Astrocyte (in vitro differentiated cells and primary cell): ENCODE measurements at regions not wholly inside any gene's neighbourhood (a gene's known extent, or its start where the extent isn't known, plus 50 kb on each side); places are given as distances from the start of the nearest gene placed in this dataset.
"Not testable (repeated sequence)": the region's sequence is repeated elsewhere in the genome, so short reads cannot be mapped to it uniquely, and the experiment has no call there.

ENCODE experiments used
- DNase-seq: peaks from one replicate; pipeline ENCODE4 v3.0.0-alpha.2; 2010; ENCODE audit warnings: low read depth
- FAIRE-seq: peaks from 2 replicates; lab custom pipeline; 2011; peaks lifted over from hg19 to GRCh38; lab: Jason Lieb, UNC
- H2AFZ ChIP-seq: 2 replicates; pipeline ENCODE4 v1.6.0; 2012; ENCODE audit warnings: low read depth, low read length, inconsistent platforms
- H3K27ac ChIP-seq: 2 replicates; pipeline ENCODE4 v1.5.1; 2011; ENCODE audit warnings: low read depth, low read length, inconsistent platforms
- H3K27me3 ChIP-seq: 2 replicates; pipeline ENCODE4 v1.6.0; 2011; ENCODE audit warnings: low read length, inconsistent platforms; ENCODE audit not compliant: insufficient read depth
- H3K36me3 ChIP-seq: 2 replicates; pipeline ENCODE4 v1.5.1; 2011; ENCODE audit warnings: low read length, inconsistent platforms; ENCODE audit not compliant: insufficient read depth
- H3K4me1 ChIP-seq: 2 replicates; pipeline ENCODE4 v1.5.1; 2011; ENCODE audit warnings: low read length, inconsistent platforms; ENCODE audit not compliant: insufficient read depth
- H3K4me2 ChIP-seq: 2 replicates; pipeline ENCODE4 v1.6.0; 2012; ENCODE audit warnings: low read length, inconsistent platforms
- H3K4me3 ChIP-seq: 2 replicates; pipeline ENCODE4 v1.5.1; 2011; ENCODE audit warnings: low read depth, mild to moderate bottlenecking, low read length, inconsistent platforms; ENCODE audit not compliant: insufficient read depth
- H3K79me2 ChIP-seq: 2 replicates; pipeline ENCODE4 v1.6.0; 2012; ENCODE audit warnings: mild to moderate bottlenecking, low read length, inconsistent platforms; ENCODE audit not compliant: insufficient read depth
- H3K9ac ChIP-seq: 2 replicates; pipeline ENCODE4 v1.6.0; 2012; ENCODE audit warnings: mild to moderate bottlenecking, low read length, inconsistent platforms
- H3K9me3 ChIP-seq: 2 replicates; pipeline ENCODE4 v1.5.1; 2012; ENCODE audit warnings: low read depth, mild to moderate bottlenecking, low read length, inconsistent platforms; ENCODE audit not compliant: insufficient read depth
- H4K20me1 ChIP-seq: 2 replicates; pipeline ENCODE4 v1.6.0; 2012; ENCODE audit warnings: low read length, inconsistent platforms; ENCODE audit not compliant: insufficient read depth
- H3K27ac Mint-ChIP-seq: one replicate; pipeline ENCODE4 v1.8.0; 2021; ENCODE audit warnings: mild to moderate bottlenecking, mixed read lengths; ENCODE audit not compliant: unreplicated experiment
- H3K27me3 Mint-ChIP-seq: one replicate; pipeline ENCODE4 v1.8.0; 2021; ENCODE audit warnings: low read depth, mixed read lengths; ENCODE audit not compliant: unreplicated experiment
- H3K36me3 Mint-ChIP-seq: one replicate; pipeline ENCODE4 v1.8.0; 2021; ENCODE audit warnings: low read depth, mixed read lengths; ENCODE audit not compliant: unreplicated experiment
- H3K4me1 Mint-ChIP-seq: one replicate; pipeline ENCODE4 v1.8.0; 2021; ENCODE audit warnings: low read depth, mixed read lengths; ENCODE audit not compliant: unreplicated experiment
- H3K4me3 Mint-ChIP-seq: one replicate; pipeline ENCODE4 v1.8.0; 2021; ENCODE audit warnings: mild to moderate bottlenecking, moderate library complexity, mixed read lengths; ENCODE audit not compliant: unreplicated experiment
- H3K9me3 Mint-ChIP-seq: one replicate; pipeline ENCODE4 v1.8.0; 2021; ENCODE audit warnings: mild to moderate bottlenecking, mixed read lengths; ENCODE audit not compliant: unreplicated experiment
- CTCF ChIP-seq: IDR thresholded peaks from 2 replicates; pipeline ENCODE4 v1.5.1; 2011; ENCODE audit warnings: low read depth, mild to moderate bottlenecking, inconsistent platforms, low read length, moderate library complexity; ENCODE audit not compliant: insufficient read depth
- EZH2 ChIP-seq: IDR thresholded peaks from 2 replicates; pipeline ENCODE4 v1.6.1; 2012; ENCODE audit warnings: mild to moderate bottlenecking, low read length, inconsistent platforms; ENCODE audit not compliant: insufficient read depth

- Mint-ChIP-seq H3K27ac (no peak overlapping the region), H3K4me1 (peaks cover 15% of the 10 kb centered on the region), H3K9me3 (peaks cover 2% of the 10 kb centered on the region), H3K36me3 (no peaks in the 10 kb centered on the region), H3K27me3 (no peaks in the 10 kb centered on the region), H3K4me3 (no peak overlapping the region)
- FAIRE-seq: no peak
- no peak overlapping the region for H2AFZ ChIP-seq
- no peak overlapping the region for H3K4me2 ChIP-seq
- no peaks in the 10 kb centered on the region for H3K27me3 ChIP-seq
- no peaks in the 10 kb centered on the region for H3K79me2 ChIP-seq
- no peaks in the 10 kb centered on the region for H3K9me3 ChIP-seq
- H3K27ac ChIP-seq: no peak overlapping the region
- no peaks in the 10 kb centered on the region for H3K36me3 ChIP-seq
- no peak overlapping the region for H3K9ac ChIP-seq
- peak; percentile 34 for DNase-seq
- H4K20me1 ChIP-seq: no peaks in the 10 kb centered on the region
- TF ChIP-seq CTCF: no peak
- no peak for TF ChIP-seq EZH2
- no peaks in the 10 kb centered on the region for H3K4me1 ChIP-seq
- H3K4me3 ChIP-seq: no peak overlapping the region
Observed at GRCh38 chr1:192907545-192908243, 98.9 kb downstream of the RGS2 start.

GRCh38 chr1:192911896-192912656, 103.2 kb downstream of the RGS2 start:
- FAIRE-seq, H3K36me3 ChIP-seq, H3K79me2 ChIP-seq, DNase-seq, H3K9me3 Mint-ChIP-seq, H3K27ac Mint-ChIP-seq, H2AFZ ChIP-seq, H3K27me3 ChIP-seq, H3K4me3 Mint-ChIP-seq, H3K4me2 ChIP-seq, H3K36me3 Mint-ChIP-seq, H3K4me3 ChIP-seq, H3K9ac ChIP-seq, H4K20me1 ChIP-seq, H3K27me3 Mint-ChIP-seq, H3K4me1 ChIP-seq, H3K27ac ChIP-seq, H3K9me3 ChIP-seq: not testable (repeated sequence)
- H3K4me1 Mint-ChIP-seq: peaks cover 22% of the 10 kb centered on the region

- Histone ChIP-seq H3K79me2 (no peaks in the 10 kb centered on the region), H3K27ac (no peak overlapping the region), H3K4me2 (no peak overlapping the region), H3K4me1 (no peaks in the 10 kb centered on the region), H3K9ac (no peak overlapping the region), H2AFZ (no peak overlapping the region), H4K20me1 (no peaks in the 10 kb centered on the region), H3K9me3 (no peaks in the 10 kb centered on the region), H3K36me3 (no peaks in the 10 kb centered on the region), H3K27me3 (no peaks in the 10 kb centered on the region), H3K4me3 (no peak overlapping the region)
- no peak for DNase-seq
- TF ChIP-seq EZH2 (no peak), CTCF (no peak)
- H3K27ac Mint-ChIP-seq: peak overlapping the region; percentile 75
- peaks cover 3% of the 10 kb centered on the region for H3K9me3 Mint-ChIP-seq
- no peak for FAIRE-seq
- H3K36me3 Mint-ChIP-seq: no peaks in the 10 kb centered on the region
- H3K4me1 Mint-ChIP-seq: peaks cover 16% of the 10 kb centered on the region
- no peaks in the 10 kb centered on the region for H3K27me3 Mint-ChIP-seq
- no peak overlapping the region for H3K4me3 Mint-ChIP-seq
Observed at GRCh38 chr1:192913683-192914082, 104.8 kb downstream of the RGS2 start.
